ENCODE measurements at regions not wholly inside any gene's neighbourhood (a gene's known extent, or its start where the extent isn't known, plus 50 kb on each side); places are given as distances from the start of the nearest gene placed in this dataset.
A peak's percentile ranks its signal among the peaks of the same experiment; 100 is the strongest.

- H3K27me3 ChIP-seq, result no peaks in the 10 kb centered on the region
- FAIRE-seq (no peak), DNase-seq (peak; percentile 4 to 65 (median 30)), ATAC-seq (peak; percentile 35 to 89 (median 67))
- peaks cover 0 to 2% (median 0%) of the 10 kb centered on the region in 4 donors for H3K9me3 ChIP-seq
- H3K27ac ChIP-seq, result no peak overlapping the region
- TF ChIP-seq, protein P1, sequence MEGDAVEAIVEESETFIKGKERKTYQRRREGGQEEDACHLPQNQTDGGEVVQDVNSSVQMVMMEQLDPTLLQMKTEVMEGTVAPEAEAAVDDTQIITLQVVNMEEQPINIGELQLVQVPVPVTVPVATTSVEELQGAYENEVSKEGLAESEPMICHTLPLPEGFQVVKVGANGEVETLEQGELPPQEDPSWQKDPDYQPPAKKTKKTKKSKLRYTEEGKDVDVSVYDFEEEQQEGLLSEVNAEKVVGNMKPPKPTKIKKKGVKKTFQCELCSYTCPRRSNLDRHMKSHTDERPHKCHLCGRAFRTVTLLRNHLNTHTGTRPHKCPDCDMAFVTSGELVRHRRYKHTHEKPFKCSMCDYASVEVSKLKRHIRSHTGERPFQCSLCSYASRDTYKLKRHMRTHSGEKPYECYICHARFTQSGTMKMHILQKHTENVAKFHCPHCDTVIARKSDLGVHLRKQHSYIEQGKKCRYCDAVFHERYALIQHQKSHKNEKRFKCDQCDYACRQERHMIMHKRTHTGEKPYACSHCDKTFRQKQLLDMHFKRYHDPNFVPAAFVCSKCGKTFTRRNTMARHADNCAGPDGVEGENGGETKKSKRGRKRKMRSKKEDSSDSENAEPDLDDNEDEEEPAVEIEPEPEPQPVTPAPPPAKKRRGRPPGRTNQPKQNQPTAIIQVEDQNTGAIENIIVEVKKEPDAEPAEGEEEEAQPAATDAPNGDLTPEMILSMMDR (IDR thresholded peaks at IDR 0.05), result no peak
- H3K4me3 ChIP-seq, result peak overlapping the region in 3 of 4 donors; percentile 13 to 34 (median 30)
- no peaks in the 10 kb centered on the region for H3K4me1 ChIP-seq
- 37 to 52% methylated on average over 34 to 37 of the region's 37 CpGs for WGBS, 2 donors
- intact Hi-C loops (cut with DNase I), result no loop called here
- H3K36me3 ChIP-seq, result no peaks in the 10 kb centered on the region
Observed at GRCh38 chr13:80654638-80655249, 313.8 kb upstream of the SPRY2 start.

DNA sequence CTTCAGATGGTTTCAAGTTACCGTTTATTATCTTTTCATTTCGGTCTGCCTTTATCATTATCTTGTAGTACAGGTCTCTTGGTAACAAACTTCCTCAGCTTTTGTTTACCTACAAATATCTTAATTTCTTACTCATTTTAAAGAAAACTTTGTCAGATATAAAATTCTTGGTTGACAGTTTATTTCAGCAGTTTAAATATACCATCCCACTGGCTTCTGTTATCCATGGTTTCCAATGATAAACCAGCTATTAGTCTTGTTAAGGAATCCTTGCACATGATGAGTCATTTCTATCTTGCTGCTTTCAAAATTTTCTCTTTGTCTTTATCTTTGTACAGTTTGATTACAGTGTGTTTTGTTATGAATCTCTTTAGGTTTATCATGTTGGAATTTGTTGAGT is 308.3 kb upstream of the SPRY2 start:
- FAIRE-seq (no peak), ATAC-seq (no peak), DNase-seq (no peak)
- no peak overlapping the region for H3K27ac ChIP-seq
- H3K27me3 ChIP-seq, result no peaks in the 10 kb centered on the region
- no peaks in the 10 kb centered on the region for H3K4me1 ChIP-seq
- 69 to 76% methylated on average over 2 of the region's 2 CpGs for WGBS, 2 donors
- intact Hi-C loops (cut with DNase I), result no loop called here
- H3K4me3 ChIP-seq, result no peak overlapping the region
- H3K36me3 ChIP-seq, result no peaks in the 10 kb centered on the region
- peaks cover 0 to 3% (median 1%) of the 10 kb centered on the region in 4 donors for H3K9me3 ChIP-seq
- TF ChIP-seq, protein P1 (IDR thresholded peaks at IDR 0.05), result no peak

GRCh38 chr13:80642641-80643040 is 301.7 kb upstream of the SPRY2 start:
- intact Hi-C loops (cut with DNase I), result no loop called here
- H3K9me3 ChIP-seq, result no peaks in the 10 kb centered on the region
- DNase-seq (no peak), ATAC-seq (no peak), FAIRE-seq (no peak)
- no peaks in the 10 kb centered on the region for H3K4me1 ChIP-seq
- no peak overlapping the region for H3K27ac ChIP-seq
- H3K27me3 ChIP-seq, result no peaks in the 10 kb centered on the region
- H3K4me3 ChIP-seq, result no peak overlapping the region
- WGBS, 2 donors, result 56 to 58% methylated on average over 3 of the region's 3 CpGs
- no peaks in the 10 kb centered on the region for H3K36me3 ChIP-seq
- TF ChIP-seq, protein P1 (IDR thresholded peaks at IDR 0.05), result no peak

GRCh38 chr13:80633251-80633650 is 292.3 kb upstream of the SPRY2 start:
- 46 to 54% methylated on average over 1 of the region's 1 CpG for WGBS, 2 donors
- no peak for FAIRE-seq
- H3K36me3 ChIP-seq, result no peaks in the 10 kb centered on the region
- H3K9me3 ChIP-seq, result no peaks in the 10 kb centered on the region
- H3K27ac ChIP-seq, result no peak overlapping the region
- H3K4me3 ChIP-seq, result no peak overlapping the region
- intact Hi-C loops (cut with DNase I), result no loop called here
- no peaks in the 10 kb centered on the region for H3K27me3 ChIP-seq
- no peak for DNase-seq
- peaks cover 0 to 7% (median 0%) of the 10 kb centered on the region in 3 donors for H3K4me1 ChIP-seq
- ATAC-seq, result peak in 1 of 4 donors; percentile 46
- TF ChIP-seq, protein P1 (IDR thresholded peaks at IDR 0.05), result no peak

- no peak for FAIRE-seq
- 83 to 89% methylated on average over 3 of the region's 3 CpGs for WGBS, 2 donors
- TF ChIP-seq, protein P1 (IDR thresholded peaks at IDR 0.05), result no peak
- Histone ChIP-seq H3K4me3 (no peak overlapping the region), H3K36me3 (no peaks in the 10 kb centered on the region), H3K27me3 (no peaks in the 10 kb centered on the region), H3K9me3 (no peaks in the 10 kb centered on the region), H3K27ac (no peak overlapping the region), H3K4me1 (peaks cover 0 to 7% (median 0%) of the 10 kb centered on the region in 3 donors)
- intact Hi-C loops (cut with DNase I), result no loop called here
- peak in 1 of 4 donors; percentile 43 for ATAC-seq
- no peak for DNase-seq
Observed at GRCh38 chr13:80630685-80631121, 289.8 kb upstream of the SPRY2 start.

Measured in pancreas (tissue), 10 donors.